ENCODE measurements at regions not wholly inside any gene's neighbourhood (a gene's known extent, or its start where the extent isn't known, plus 50 kb on each side); places are given as distances from the start of the nearest gene placed in this dataset.
"Not testable (repeated sequence)": the region's sequence is repeated elsewhere in the genome, so short reads cannot be mapped to it uniquely, and the experiment has no call there.

DNA sequence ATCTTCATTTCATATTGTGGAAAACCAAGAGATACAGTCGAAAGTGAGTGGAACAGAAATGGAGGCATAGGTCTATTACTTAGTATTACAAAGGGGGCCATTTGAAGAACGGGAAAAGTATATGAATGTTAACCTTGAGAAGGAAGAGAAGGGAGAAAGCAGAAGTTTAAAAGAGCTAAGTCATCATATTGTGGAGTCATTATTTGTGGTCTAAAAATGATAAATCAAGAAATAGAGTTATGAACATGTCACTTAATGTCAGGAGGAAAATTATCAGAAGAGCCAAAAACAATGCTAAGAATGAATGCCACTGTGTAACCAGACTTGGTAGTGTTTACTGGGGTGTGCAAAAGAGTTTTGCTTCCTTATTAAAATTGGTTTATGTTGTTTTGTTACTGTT is 589.5 kb upstream of the LCORL start:
- Histone ChIP-seq H3K27me3 (ENCODE audit: control insufficient read depth in 2 of 2, insufficient read depth in 2 of 2, low read length in 2 of 2) (no peaks in the 10 kb centered on the region), H4K20me1 (ENCODE audit: insufficient read depth, low read length) (no peaks in the 10 kb centered on the region), H2AFZ (ENCODE audit: insufficient read depth, low read depth, low read length, poor library complexity, severe bottlenecking) (no peak overlapping the region), H3K36me3 (replicated peaks in 1 of 2; ENCODE audit: control insufficient read depth in 1 of 2, insufficient read depth in 2 of 2, low read length in 2 of 2) (no peaks in the 10 kb centered on the region), H3K27ac (ENCODE audit: low read depth in 1 of 2, low read length in 2 of 2) (no peak overlapping the region), H3K4me1 (ENCODE audit: control insufficient read depth in 1 of 2, insufficient read depth in 2 of 2, low read length in 2 of 2) (no peaks in the 10 kb centered on the region), H3K4me2 (replicated peaks; ENCODE audit: extremely low read depth, low read length, poor library complexity, severe bottlenecking) (no peak overlapping the region), H3K9ac (ENCODE audit: insufficient read depth, low read length, poor library complexity, severe bottlenecking) (no peak overlapping the region), H3K4me3 (replicated peaks in 1 of 3; ENCODE audit: low read depth in 2 of 3, low read length in 3 of 3) (no peak overlapping the region), H3K9me3 (replicated peaks in 1 of 2; ENCODE audit: control insufficient read depth in 1 of 2, insufficient read depth in 1 of 2, low read length in 2 of 2) (peaks cover 0 to 9% of the 10 kb centered on the region in 2 donors), H3K79me2 (ENCODE audit: insufficient read depth, low read length) (no peaks in the 10 kb centered on the region)
- DNase-seq = no peak
- intact Hi-C loops (cut with micrococcal nuclease) = no loop called here
- H3K4me1 Mint-ChIP-seq = no peaks in the 10 kb centered on the region
- 0% methylated on average over 1 of the region's 2 CpGs for WGBS (ENCODE audit: insufficient coverage)
- no peaks in the 10 kb centered on the region for H3K27me3 Mint-ChIP-seq (ENCODE audit: low read depth in 3 of 3)
- peaks cover 0 to 21% (median 8%) of the 10 kb centered on the region in 7 donors for H3K9me3 Mint-ChIP-seq
- no peak overlapping the region for H3K4me3 Mint-ChIP-seq
- H3K27ac Mint-ChIP-seq = no peak overlapping the region
- no peaks in the 10 kb centered on the region for H3K36me3 Mint-ChIP-seq
- TF ChIP-seq CTCF (IDR thresholded peaks at IDR 0.05) = no peak

GRCh38 chr4:18608908-18609533 is 587.5 kb upstream of the LCORL start:
- no peaks in the 10 kb centered on the region for H3K4me1 Mint-ChIP-seq
- Histone ChIP-seq H3K9ac (ENCODE audit: insufficient read depth, low read length, poor library complexity, severe bottlenecking) (no peak overlapping the region), H3K4me1 (ENCODE audit: control insufficient read depth in 1 of 2, insufficient read depth in 2 of 2, low read length in 2 of 2) (no peaks in the 10 kb centered on the region), H3K27ac (ENCODE audit: low read depth in 1 of 2, low read length in 2 of 2) (no peak overlapping the region), H2AFZ (ENCODE audit: insufficient read depth, low read depth, low read length, poor library complexity, severe bottlenecking) (no peak overlapping the region), H3K36me3 (replicated peaks in 1 of 2; ENCODE audit: control insufficient read depth in 1 of 2, insufficient read depth in 2 of 2, low read length in 2 of 2) (no peaks in the 10 kb centered on the region), H4K20me1 (ENCODE audit: insufficient read depth, low read length) (no peaks in the 10 kb centered on the region), H3K4me3 (replicated peaks in 1 of 3; ENCODE audit: low read depth in 2 of 3, low read length in 3 of 3) (no peak overlapping the region), H3K79me2 (ENCODE audit: insufficient read depth, low read length) (no peaks in the 10 kb centered on the region), H3K9me3 (replicated peaks in 1 of 2; ENCODE audit: control insufficient read depth in 1 of 2, insufficient read depth in 1 of 2, low read length in 2 of 2) (peaks cover 0 to 9% of the 10 kb centered on the region in 2 donors), H3K27me3 (ENCODE audit: control insufficient read depth in 2 of 2, insufficient read depth in 2 of 2, low read length in 2 of 2) (no peaks in the 10 kb centered on the region), H3K4me2 (replicated peaks; ENCODE audit: extremely low read depth, low read length, poor library complexity, severe bottlenecking) (no peak overlapping the region)
- no peak overlapping the region for H3K27ac Mint-ChIP-seq
- H3K27me3 Mint-ChIP-seq (ENCODE audit: low read depth in 3 of 3) = no peaks in the 10 kb centered on the region
- H3K4me3 Mint-ChIP-seq = no peak overlapping the region
- no CpG with 5 or more reads among the region's 4 CpGs for WGBS (ENCODE audit: insufficient coverage)
- intact Hi-C loops (cut with micrococcal nuclease) = no loop called here
- no peak for TF ChIP-seq CTCF (IDR thresholded peaks at IDR 0.05)
- no peak for DNase-seq
- no peaks in the 10 kb centered on the region for H3K36me3 Mint-ChIP-seq
- peaks cover 0 to 21% (median 8%) of the 10 kb centered on the region in 7 donors for H3K9me3 Mint-ChIP-seq

DNA sequence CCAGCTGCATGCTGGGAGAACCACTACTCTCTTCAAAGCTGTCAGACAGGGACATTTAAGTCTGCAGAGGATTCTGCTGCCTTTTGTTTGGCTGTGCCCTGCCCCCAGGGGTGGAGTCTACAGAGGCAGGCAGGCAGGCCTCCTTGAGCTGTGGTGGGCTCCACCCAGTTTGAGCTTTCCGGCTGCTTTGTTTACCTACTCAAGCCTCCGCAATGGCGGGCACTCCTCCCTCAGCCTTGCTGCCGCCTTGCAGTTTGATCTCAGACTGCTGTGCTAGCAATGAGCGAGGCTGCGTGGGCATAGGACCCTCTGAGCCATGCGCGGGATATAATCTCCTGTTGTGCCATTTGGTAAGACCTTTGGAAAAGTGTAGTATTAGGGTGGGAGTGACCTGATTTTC is 581.1 kb upstream of the LCORL start:
- H2AFZ ChIP-seq (ENCODE audit: insufficient read depth, low read depth, low read length, poor library complexity, severe bottlenecking); H3K27ac Mint-ChIP-seq; H3K36me3 ChIP-seq (replicated peaks in 1 of 2; ENCODE audit: control insufficient read depth in 1 of 2, insufficient read depth in 2 of 2, low read length in 2 of 2); H3K36me3 Mint-ChIP-seq; H3K4me3 ChIP-seq (replicated peaks in 1 of 3; ENCODE audit: low read depth in 2 of 3, low read length in 3 of 3); H3K4me3 Mint-ChIP-seq; H3K4me1 Mint-ChIP-seq; H3K4me1 ChIP-seq (ENCODE audit: control insufficient read depth in 1 of 2, insufficient read depth in 2 of 2, low read length in 2 of 2); H3K27me3 ChIP-seq (ENCODE audit: control insufficient read depth in 2 of 2, insufficient read depth in 2 of 2, low read length in 2 of 2); DNase-seq; H3K9me3 ChIP-seq (replicated peaks in 1 of 2; ENCODE audit: control insufficient read depth in 1 of 2, insufficient read depth in 1 of 2, low read length in 2 of 2); intact Hi-C loops (cut with micrococcal nuclease); H3K27me3 Mint-ChIP-seq (ENCODE audit: low read depth in 3 of 3); H4K20me1 ChIP-seq (ENCODE audit: insufficient read depth, low read length); H3K9ac ChIP-seq (ENCODE audit: insufficient read depth, low read length, poor library complexity, severe bottlenecking); H3K4me2 ChIP-seq (replicated peaks; ENCODE audit: extremely low read depth, low read length, poor library complexity, severe bottlenecking); H3K27ac ChIP-seq (ENCODE audit: low read depth in 1 of 2, low read length in 2 of 2); H3K79me2 ChIP-seq (ENCODE audit: insufficient read depth, low read length): not testable (repeated sequence)
- WGBS (ENCODE audit: insufficient coverage) = 100% methylated on average over 1 of the region's 8 CpGs
- H3K9me3 Mint-ChIP-seq = peaks cover 0 to 11% (median 5%) of the 10 kb centered on the region in 7 donors
